SHP77 treated with DMSO at 0.1 percent for 48 hours (cell line): ENCODE measurements at regions not wholly inside any gene's neighbourhood (a gene's known extent, or its start where the extent isn't known, plus 50 kb on each side); places are given as distances from the start of the nearest gene placed in this dataset.
"Not testable (repeated sequence)": the region's sequence is repeated elsewhere in the genome, so short reads cannot be mapped to it uniquely, and the experiment has no call there.

Experiments
- DNase-seq: peaks from one replicate; lab custom pipeline; 2025; lab: John Stamatoyannopoulos, UW

DNA sequence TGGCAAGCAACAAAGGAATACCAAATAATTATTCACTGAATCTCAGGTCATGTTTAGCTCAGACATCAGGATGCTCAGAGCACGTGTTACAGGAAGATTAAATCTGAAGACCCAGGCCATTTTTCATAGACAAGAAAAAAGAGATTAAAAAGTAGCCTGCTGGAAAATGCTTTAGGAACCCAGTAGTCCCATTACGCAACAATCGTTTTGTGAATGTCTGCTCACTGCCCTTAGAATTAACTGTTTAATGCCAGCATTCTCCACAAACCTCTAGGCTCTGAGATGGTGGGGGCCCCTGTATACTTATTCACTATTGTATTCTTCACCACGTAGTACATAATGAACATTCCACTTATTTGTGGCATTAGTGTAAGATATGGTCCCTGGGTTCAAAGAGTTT lies 154.6 kb upstream of the NYAP2 start:
- no peak for DNase-seq

DNA sequence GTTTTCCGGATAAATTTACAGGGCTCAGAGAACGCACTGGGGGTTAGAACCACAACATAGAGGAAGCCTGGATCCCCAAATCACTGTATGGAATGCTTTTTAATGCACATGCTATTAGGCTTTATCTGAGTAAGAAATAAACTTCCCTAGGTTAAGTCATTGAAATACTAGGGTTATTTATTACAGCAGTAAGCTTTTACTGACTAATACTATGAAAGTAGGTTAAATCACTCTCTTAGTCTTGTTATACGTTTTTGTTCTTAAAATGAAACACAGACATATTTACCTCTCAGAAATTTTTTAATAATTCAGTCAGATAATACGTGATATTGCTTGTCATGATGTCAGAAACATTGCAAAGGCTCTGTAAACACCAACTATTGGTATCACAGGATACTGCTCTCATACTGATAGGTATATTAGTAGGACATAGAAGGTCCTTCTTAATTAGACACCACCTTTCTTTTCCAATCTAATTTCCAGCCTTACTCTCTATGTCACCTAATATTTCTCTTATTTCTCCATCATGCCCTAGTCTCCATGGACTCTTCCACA lies 162.7 kb upstream of the NYAP2 start:
- DNase-seq = no peak

DNA sequence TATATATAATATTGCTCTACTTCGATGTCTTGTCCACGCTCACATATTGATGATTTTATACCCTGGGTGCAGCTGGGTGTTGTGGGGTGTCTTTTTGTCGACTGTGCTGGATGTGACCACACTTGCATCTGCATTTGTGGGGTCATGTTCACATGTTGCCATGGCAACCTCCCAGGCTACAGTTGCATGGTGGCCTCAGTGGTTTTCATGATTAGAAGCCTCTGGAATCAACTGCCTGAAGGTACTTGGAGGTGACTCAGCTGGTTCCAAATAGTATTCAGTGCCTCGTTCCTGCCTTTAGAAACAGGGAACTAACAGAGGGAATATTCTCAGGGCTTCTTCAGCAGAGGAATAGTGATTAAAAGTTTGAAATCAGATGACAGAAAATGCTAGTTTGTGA lies 166.3 kb upstream of the NYAP2 start:
- DNase-seq = no peak

DNA sequence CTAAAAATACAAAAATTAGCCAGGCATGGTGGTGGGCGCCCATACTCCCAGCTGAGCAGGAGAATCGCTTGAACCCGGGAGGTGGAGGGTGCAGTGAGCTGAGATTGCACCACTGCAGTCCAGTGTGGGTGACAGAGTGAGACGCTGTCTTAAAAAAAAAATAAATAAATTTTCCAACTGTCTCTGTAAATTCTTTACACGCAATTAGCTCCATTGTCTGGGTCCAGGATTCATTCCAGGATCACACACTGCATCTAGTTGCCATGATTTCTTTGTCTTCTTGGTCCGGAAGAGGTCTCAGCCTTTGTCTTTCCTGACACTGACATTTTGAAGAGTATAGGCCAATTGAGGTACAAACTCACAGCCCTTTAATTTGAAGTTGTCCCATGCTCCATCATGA lies 167.6 kb upstream of the NYAP2 start:
- DNase-seq = no peak

DNA sequence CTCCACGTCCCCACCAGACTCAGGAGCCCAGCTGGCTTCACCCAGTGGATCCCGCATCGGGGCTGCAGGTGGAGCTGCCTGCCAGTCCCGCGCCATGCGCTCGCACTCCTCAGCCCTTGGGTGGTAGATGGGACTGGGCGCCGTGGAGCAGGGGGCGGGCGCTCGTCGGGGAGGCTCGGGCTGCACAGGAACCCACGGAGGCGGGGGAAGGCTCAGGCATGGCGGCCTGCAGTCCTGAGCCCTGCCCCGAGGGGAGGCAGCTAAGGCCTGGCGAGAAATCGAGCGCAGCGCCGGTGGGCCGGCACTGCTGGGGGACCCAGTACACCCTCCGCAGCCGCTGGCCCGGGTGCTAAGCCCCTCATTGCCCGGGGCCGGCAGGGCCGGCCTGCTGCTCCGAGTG lies 170.2 kb upstream of the NYAP2 start:
- not testable (repeated sequence) for DNase-seq

DNA sequence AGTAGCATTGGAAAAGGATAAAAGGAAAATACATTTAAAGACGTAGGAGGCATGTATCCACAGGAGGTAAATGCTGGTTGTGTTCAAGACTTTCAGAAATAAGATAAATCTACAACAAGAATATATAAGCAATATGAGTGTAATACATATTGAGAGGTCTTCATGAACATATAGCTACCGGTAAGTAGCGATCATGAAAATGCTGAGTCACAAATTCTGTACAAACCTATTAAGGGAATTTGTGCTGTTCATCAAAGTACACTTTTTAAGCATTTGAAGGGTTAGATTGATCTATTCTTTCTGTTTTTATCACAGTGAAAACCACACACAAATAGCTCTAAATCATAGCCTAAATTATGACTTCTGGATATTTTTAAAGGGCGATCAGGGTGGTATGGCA lies 173.1 kb upstream of the NYAP2 start:
- no peak for DNase-seq

GRCh38 chr2:225223301-225223700 lies 176.2 kb upstream of the NYAP2 start:
- DNase-seq = no peak

DNA sequence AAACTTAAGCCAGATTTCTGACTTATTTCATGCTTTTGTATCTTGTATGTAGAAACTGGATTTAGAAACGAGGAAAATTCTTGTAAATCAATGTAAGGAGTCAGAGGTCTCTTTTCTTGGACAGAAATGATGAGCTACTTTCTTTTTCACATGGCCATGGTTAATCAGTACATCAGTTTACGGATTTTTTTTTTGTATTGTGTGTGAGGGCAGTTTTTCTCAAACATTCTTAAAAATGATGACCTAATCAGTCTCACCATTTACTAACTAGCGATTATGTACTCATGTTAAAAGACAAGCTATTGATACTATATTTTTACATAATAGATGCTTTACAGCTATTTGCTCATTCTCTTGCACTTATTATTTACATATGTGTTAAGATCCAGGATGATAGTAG lies 165.2 kb upstream of the DOCK10 start:
- DNase-seq = no peak

GRCh38 chr2:225207043-225207442 lies 164.8 kb upstream of the DOCK10 start:
- DNase-seq = peak; percentile 28

DNA sequence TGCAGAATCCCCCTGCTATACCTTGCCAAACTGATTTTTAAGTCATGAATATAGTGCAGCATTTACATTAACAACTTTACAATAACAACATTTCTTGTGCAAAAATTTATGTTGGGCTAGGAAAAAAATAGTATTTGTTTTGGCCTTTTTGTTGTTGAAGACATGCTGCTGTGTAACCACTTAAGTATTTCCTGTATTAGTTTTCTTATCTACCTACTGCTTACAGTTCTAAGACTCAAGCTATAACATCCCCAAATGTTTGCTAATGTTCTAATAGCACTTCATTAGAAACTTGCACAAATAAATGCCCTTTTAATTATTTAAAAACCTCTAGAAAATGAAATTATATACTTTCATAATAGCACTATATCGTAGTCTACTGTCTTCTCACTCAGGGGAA lies 154.3 kb upstream of the DOCK10 start:
- DNase-seq = no peak

GRCh38 chr2:225192869-225193268 lies 150.6 kb upstream of the DOCK10 start:
- DNase-seq = no peak

- no peak for DNase-seq
Observed at GRCh38 chr2:225190987-225191386, 148.7 kb upstream of the DOCK10 start.

DNA sequence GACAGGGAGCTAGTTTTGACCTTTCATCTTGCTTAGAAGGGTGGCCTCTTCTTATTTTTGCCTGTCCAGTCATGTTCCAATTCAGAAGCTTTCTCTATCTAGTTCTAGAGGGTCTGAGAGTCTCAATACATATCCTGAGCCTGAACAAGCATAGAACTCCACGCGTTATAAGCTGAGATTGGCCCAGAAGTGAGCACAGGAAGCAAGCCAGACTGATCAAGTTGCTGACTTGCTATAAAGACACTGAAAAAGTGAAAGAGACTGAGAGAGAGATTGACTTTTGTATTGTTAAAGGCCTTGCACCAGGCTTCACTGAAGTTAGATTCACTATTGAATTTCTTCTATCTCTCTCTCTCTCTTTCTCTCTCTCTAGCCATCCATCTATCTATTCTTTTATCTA lies 142.7 kb upstream of the DOCK10 start:
- DNase-seq = no peak

DNA sequence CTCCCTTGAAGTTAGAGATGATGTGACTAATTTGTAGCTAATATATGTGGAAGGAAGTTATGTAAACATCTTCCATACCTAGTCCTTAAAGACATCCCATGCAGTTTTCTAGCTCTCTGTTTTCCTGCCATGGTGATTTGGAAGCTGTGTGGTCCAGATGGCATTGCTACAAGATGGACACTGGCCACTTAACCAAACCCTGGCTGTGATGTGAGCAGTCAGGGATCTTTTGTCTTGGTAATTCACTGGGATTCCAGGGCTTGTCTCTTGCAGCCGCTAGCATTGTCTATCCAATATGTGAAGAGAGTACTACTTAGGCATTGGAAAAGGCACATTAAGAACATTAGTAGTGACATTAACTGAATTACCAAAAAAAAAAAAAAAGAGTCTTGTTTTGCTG lies 139.9 kb upstream of the DOCK10 start:
- no peak for DNase-seq

- DNase-seq = no peak
Observed at GRCh38 chr2:225177098-225177497, 134.8 kb upstream of the DOCK10 start.

- no peak for DNase-seq
Observed at GRCh38 chr2:225173909-225174308, 131.6 kb upstream of the DOCK10 start.

- no peak for DNase-seq
Observed at GRCh38 chr2:225171350-225171749, 129.1 kb upstream of the DOCK10 start.

GRCh38 chr2:225170162-225170561 lies 127.9 kb upstream of the DOCK10 start:
- no peak for DNase-seq

DNA sequence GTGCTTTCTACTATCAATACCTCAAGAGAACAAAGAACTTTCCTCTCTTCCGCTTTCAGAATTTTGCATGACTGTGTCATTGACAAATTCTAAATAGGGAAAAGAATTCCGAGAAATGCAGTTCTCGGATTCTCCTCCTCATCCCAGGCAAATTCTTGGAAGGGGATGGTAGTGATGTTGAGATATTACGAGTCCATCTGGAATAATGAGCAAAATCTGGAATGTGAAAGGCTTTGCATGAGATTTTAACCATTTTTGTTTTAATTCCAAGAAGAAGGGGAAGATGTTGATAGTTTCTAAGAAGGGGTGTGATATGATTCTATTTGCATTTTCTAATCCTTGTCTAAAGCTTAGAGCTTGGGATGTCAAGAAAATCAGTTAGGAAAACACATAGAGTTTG lies 127.1 kb upstream of the DOCK10 start:
- DNase-seq = no peak

GRCh38 chr2:225165052-225165451 lies 122.8 kb upstream of the DOCK10 start:
- DNase-seq = no peak

GRCh38 chr2:225164401-225165050 lies 122.3 kb upstream of the DOCK10 start:
- no peak for DNase-seq

DNA sequence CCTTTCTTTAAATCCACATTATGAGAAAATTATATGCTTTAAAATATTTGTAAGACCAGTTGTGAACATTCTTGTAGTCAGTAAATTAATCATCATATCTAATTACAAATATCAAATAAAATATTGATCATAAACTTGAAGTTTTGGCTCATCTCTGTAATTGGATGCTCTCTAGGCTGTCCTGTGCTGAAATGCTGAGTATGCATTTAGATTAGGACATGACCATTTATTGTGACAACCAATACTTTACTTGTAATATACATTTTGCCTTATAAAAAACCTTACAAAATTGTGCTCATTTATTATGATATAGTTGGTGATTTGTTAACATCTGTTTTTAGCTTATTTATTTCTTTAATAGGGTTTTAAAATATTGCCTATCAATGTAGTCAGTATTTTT lies 116.1 kb upstream of the DOCK10 start:
- no peak for DNase-seq

DNA sequence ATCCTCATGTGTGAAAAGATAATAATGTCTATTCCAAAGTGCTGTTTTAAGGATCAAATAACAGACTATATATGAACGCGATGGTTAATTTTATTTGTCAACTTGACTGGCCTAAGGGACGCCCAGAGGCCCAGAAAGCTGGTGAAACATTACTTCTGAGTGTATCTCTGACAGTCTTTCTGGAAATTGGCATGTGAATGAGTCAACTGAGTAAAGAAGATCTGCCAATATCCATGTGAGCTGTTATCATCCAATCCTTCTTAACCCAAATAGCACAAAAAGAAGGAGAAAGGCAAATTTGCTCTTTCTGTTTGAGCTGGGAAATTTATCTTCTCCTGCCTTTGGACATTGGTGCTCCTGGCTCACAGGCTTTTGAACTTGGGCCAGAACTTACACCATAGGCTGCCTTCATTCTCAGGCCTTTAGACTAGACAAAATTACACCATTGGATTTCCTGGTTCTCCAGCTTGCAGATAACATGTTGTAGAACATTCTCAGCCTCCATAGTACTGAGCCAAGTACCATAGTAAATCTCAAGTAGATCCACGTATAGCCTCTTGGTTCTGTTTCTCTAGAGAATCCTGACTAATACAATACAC lies 114.7 kb upstream of the DOCK10 start:
- DNase-seq = no peak

DNA sequence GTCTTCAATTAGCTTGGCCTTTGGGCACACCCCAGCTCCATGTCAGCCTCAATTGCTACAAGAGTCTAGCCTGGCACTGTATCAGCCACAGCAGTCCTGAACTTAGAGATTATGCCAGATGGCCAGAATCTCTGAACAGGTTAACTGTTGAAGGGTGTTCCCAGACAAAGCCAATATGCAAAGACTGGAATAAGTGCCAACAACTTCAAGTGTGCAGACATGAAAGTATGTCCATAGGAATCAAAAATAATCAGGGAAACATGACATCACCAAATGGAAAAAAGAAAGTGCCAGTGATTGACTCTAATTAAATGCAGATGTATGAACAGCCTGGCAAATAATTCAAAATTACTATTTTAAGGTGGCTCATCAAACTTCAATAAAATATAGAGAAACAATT lies 98.5 kb upstream of the DOCK10 start:
- DNase-seq = no peak
